ENCODE measurements at regions not wholly inside any gene's neighbourhood (a gene's known extent, or its start where the extent isn't known, plus 50 kb on each side); places are given as distances from the start of the nearest gene placed in this dataset.
A peak's percentile ranks its signal among the peaks of the same experiment; 100 is the strongest.
"Not testable (repeated sequence)": the region's sequence is repeated elsewhere in the genome, so short reads cannot be mapped to it uniquely, and the experiment has no call there.

DNA sequence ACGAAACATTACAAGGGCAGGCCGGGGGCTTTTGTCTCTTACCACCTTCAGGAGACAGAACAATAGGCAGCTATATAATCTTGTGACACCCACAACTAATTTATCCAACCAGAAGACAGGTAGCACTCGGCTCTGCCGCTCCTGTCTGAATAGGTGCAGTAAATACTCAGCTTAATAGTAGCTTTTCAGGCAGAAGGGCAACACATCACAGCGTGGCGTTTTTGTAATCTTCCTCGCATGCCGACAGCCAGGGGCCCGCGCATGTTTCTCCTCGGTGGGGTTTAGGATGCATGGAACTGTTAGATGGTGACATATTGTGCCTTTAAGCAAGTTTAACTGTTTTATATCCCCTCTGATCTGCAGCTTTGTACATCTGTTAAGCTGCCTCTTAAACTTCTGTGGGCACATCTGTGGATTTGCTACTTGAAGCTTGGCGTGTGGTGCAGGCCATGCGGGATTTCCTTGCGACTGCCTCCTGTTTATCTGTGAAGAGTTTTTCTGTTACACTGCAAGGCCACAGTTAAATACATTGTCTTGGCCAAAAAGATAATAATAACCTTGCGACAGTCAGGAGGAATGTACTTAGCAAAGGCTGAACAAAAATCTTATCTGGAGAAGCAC, 123.2 kb upstream of the BNIP2 start:
- DNase-seq = no peak
- ATAC-seq (ENCODE audit: low read depth) = no peak
- Histone ChIP-seq H3K9me3 (ENCODE audit: control extremely low read depth in 1 of 3, control insufficient read depth in 2 of 3, insufficient read depth in 1 of 3, low read length in 2 of 3) (no peaks in the 10 kb centered on the region), H3K4me3 (ENCODE audit: control extremely low read depth in 1 of 5, extremely low read depth in 1 of 5, insufficient read depth in 1 of 5, low read depth in 2 of 5, low read length in 4 of 5) (no peak overlapping the region), H3K36me3 (replicated peaks in 1 of 2; ENCODE audit: control extremely low read depth in 1 of 2, control insufficient read depth in 1 of 2, extremely low read depth in 1 of 2, insufficient read depth in 2 of 2, low read length in 1 of 2) (no peaks in the 10 kb centered on the region), H3K79me2 (ENCODE audit: control insufficient read depth, insufficient read depth, low read length) (no peaks in the 10 kb centered on the region), H3K4me1 (ENCODE audit: control insufficient read depth in 2 of 2, insufficient read depth in 2 of 2, low read length in 2 of 2) (no peaks in the 10 kb centered on the region), H3K9ac (ENCODE audit: low read length) (no peak overlapping the region), H3K27ac (ENCODE audit: low read length in 2 of 2) (no peak overlapping the region), H4K20me1 (ENCODE audit: control insufficient read depth, insufficient read depth, low read length, poor library complexity, severe bottlenecking) (no peaks in the 10 kb centered on the region), H3K27me3 (replicated peaks in 1 of 4; ENCODE audit: control extremely low read depth in 1 of 4, control insufficient read depth in 3 of 4, insufficient read depth in 4 of 4, low read length in 3 of 4) (peaks cover 0 to 6% (median 3%) of the 10 kb centered on the region in 4 experiments), H2AFZ (ENCODE audit: insufficient read depth, low read depth, low read length, poor library complexity, severe bottlenecking) (no peak overlapping the region), H3K4me2 (replicated peaks; ENCODE audit: low read depth, low read length, poor library complexity, severe bottlenecking) (no peak overlapping the region)
- no peak overlapping the region for H3K27ac Mint-ChIP-seq
- no peaks in the 10 kb centered on the region for H3K4me1 Mint-ChIP-seq
- no peaks in the 10 kb centered on the region for H3K9me3 Mint-ChIP-seq (ENCODE audit: insufficient read depth)
- H3K4me3 Mint-ChIP-seq = no peak overlapping the region
- ChIA-PET CTCF (no interaction called here), POLR2A (interaction anchor here (0.6 kb wide), 1 partner anchor 1032 kb away, joined by 4 read pairs; no protein-coding TSS in a partner anchor)
- intact Hi-C loops (cut with micrococcal nuclease) = no loop called here
- 87% methylated on average over 5 of the region's 15 CpGs for WGBS (ENCODE audit: insufficient coverage)
- TF ChIP-seq, protein P1, sequence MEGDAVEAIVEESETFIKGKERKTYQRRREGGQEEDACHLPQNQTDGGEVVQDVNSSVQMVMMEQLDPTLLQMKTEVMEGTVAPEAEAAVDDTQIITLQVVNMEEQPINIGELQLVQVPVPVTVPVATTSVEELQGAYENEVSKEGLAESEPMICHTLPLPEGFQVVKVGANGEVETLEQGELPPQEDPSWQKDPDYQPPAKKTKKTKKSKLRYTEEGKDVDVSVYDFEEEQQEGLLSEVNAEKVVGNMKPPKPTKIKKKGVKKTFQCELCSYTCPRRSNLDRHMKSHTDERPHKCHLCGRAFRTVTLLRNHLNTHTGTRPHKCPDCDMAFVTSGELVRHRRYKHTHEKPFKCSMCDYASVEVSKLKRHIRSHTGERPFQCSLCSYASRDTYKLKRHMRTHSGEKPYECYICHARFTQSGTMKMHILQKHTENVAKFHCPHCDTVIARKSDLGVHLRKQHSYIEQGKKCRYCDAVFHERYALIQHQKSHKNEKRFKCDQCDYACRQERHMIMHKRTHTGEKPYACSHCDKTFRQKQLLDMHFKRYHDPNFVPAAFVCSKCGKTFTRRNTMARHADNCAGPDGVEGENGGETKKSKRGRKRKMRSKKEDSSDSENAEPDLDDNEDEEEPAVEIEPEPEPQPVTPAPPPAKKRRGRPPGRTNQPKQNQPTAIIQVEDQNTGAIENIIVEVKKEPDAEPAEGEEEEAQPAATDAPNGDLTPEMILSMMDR (IDR thresholded peaks at IDR 0.05) = no peak
- no peak for TF ChIP-seq EZH2 (IDR thresholded peaks at IDR 0.05; ENCODE audit: borderline replicate concordance, insufficient read depth, low read depth, low read length, poor library complexity, severe bottlenecking)
- H3K27me3 Mint-ChIP-seq = peaks cover 24% of the 10 kb centered on the region

- CTCF ChIA-PET; H3K4me2 ChIP-seq (replicated peaks; ENCODE audit: low read depth, low read length, poor library complexity, severe bottlenecking); H2AFZ ChIP-seq (ENCODE audit: insufficient read depth, low read depth, low read length, poor library complexity, severe bottlenecking); H3K27ac ChIP-seq (ENCODE audit: low read length in 2 of 2); H3K36me3 ChIP-seq (replicated peaks in 1 of 2; ENCODE audit: control extremely low read depth in 1 of 2, control insufficient read depth in 1 of 2, extremely low read depth in 1 of 2, insufficient read depth in 2 of 2, low read length in 1 of 2); H3K4me1 ChIP-seq (ENCODE audit: control insufficient read depth in 2 of 2, insufficient read depth in 2 of 2, low read length in 2 of 2); H3K9me3 Mint-ChIP-seq (ENCODE audit: insufficient read depth); H3K79me2 ChIP-seq (ENCODE audit: control insufficient read depth, insufficient read depth, low read length); H3K4me1 Mint-ChIP-seq; H4K20me1 ChIP-seq (ENCODE audit: control insufficient read depth, insufficient read depth, low read length, poor library complexity, severe bottlenecking); ATAC-seq (ENCODE audit: low read depth); H3K9me3 ChIP-seq (ENCODE audit: control extremely low read depth in 1 of 3, control insufficient read depth in 2 of 3, insufficient read depth in 1 of 3, low read length in 2 of 3); POLR2A ChIA-PET; H3K27ac Mint-ChIP-seq; H3K27me3 ChIP-seq (replicated peaks in 1 of 4; ENCODE audit: control extremely low read depth in 1 of 4, control insufficient read depth in 3 of 4, insufficient read depth in 4 of 4, low read length in 3 of 4); H3K9ac ChIP-seq (ENCODE audit: low read length); intact Hi-C loops (cut with micrococcal nuclease); H3K4me3 ChIP-seq (ENCODE audit: control extremely low read depth in 1 of 5, extremely low read depth in 1 of 5, insufficient read depth in 1 of 5, low read depth in 2 of 5, low read length in 4 of 5): not testable (repeated sequence)
- H3K4me3 Mint-ChIP-seq = peak overlapping the region; percentile 35
- peaks cover 14% of the 10 kb centered on the region for H3K27me3 Mint-ChIP-seq
- DNase-seq = peak; percentile 11
- 79% methylated on average over 18 of the region's 19 CpGs for WGBS (ENCODE audit: insufficient coverage)
These were observed 114.3 kb upstream of the BNIP2 start for GRCh38 chr15:59803293-59803966.
